Neural cell (in vitro differentiated cells): ENCODE measurements at regions not wholly inside any gene's neighbourhood (a gene's known extent, or its start where the extent isn't known, plus 50 kb on each side); places are given as distances from the start of the nearest gene placed in this dataset.

Source experiments
- H2AFZ ChIP-seq: fragments of 200-600, 300-800 bp; sonication (generic), shearing (Covaris generic); 2 replicates; pipeline ENCODE4 v1.6.0; 2014; ENCODE audit warnings: low read depth, mild to moderate bottlenecking, antibody characterized with exemption, low read length, moderate library complexity
- H3F3A ChIP-seq: fragments of 200-600 bp; shearing (Covaris generic); 2 replicates; pipeline ENCODE4 v1.6.1; 2016; ENCODE audit warnings: mild to moderate bottlenecking, moderate library complexity, mixed read lengths, antibody characterized with exemption, low read length; ENCODE audit not compliant: insufficient read depth, poor library complexity, severe bottlenecking
- H3K27ac ChIP-seq: fragments of 200-600, 300-800 bp; sonication (generic), shearing (Covaris generic); 2 replicates; pipeline ENCODE4 v1.5.1; 2014; ENCODE audit warnings: mild to moderate bottlenecking, low read length, moderate library complexity
- H3K27me3 ChIP-seq: fragments of 300-800, 200-600 bp; sonication (generic), shearing (Covaris generic); 2 replicates; pipeline ENCODE4 v1.6.0; 2014; ENCODE audit warnings: mild to moderate bottlenecking, low read depth, low read length, moderate library complexity; ENCODE audit not compliant: insufficient read depth
- H3K36me3 ChIP-seq: fragments of 300-800, 200-600 bp; sonication (generic), shearing (Covaris generic); 2 replicates; pipeline ENCODE4 v1.5.1; 2014; ENCODE audit warnings: mild to moderate bottlenecking, antibody characterized with exemption, low read length, moderate library complexity; ENCODE audit not compliant: insufficient read depth
- H3K4me2 ChIP-seq: fragments of 300-800, 200-600 bp; sonication (generic), shearing (Covaris generic); 2 replicates; pipeline ENCODE4 v1.6.0; 2014; ENCODE audit warnings: mild to moderate bottlenecking, low read length
- H3K4me3 ChIP-seq: fragments of 300-800, 200-600 bp; sonication (generic), shearing (Covaris generic); 2 replicates; pipeline ENCODE4 v1.5.1; 2014; ENCODE audit warnings: mild to moderate bottlenecking, low read length, moderate library complexity
- H3K79me2 ChIP-seq: fragments of 200-600 bp; shearing (Covaris generic); replicated peaks from 2 replicates; pipeline ENCODE4 v1.6.0; 2014; ENCODE audit warnings: mild to moderate bottlenecking, low read length, moderate library complexity; ENCODE audit not compliant: insufficient read depth
- H3K9ac ChIP-seq: fragments of 300-800, 200-600 bp; sonication (generic), shearing (Covaris generic); 2 replicates; pipeline ENCODE4 v1.6.1; 2016; ENCODE audit warnings: mild to moderate bottlenecking, low read length, mixed read lengths
- H3K9me2 ChIP-seq: fragments of 200-600 bp; shearing (Covaris generic); 2 replicates; pipeline ENCODE4 v1.6.1; 2016; ENCODE audit warnings: mild to moderate bottlenecking, low read length, mixed read lengths; ENCODE audit not compliant: insufficient read depth
- H3K9me3 ChIP-seq: fragments of 200-600, 300-800 bp; sonication (generic), shearing (Covaris generic); 2 replicates; pipeline ENCODE4 v1.6.1; 2016; ENCODE audit warnings: mild to moderate bottlenecking, mixed run types, low read length, moderate library complexity, mixed read lengths
- H4K20me1 ChIP-seq: fragments of 200-600 bp; shearing (Covaris generic); 2 replicates; pipeline ENCODE4 v1.6.1; 2016; ENCODE audit warnings: mild to moderate bottlenecking, mixed run types; ENCODE audit not compliant: insufficient read depth
- EP300 ChIP-seq: fragments of 450-650 bp; conservative IDR thresholded peaks from 2 replicates; pipeline ENCODE4 v1.6.1; 2014; ENCODE audit warnings: antibody characterized with exemption, mild to moderate bottlenecking, moderate library complexity; ENCODE audit not compliant: poor library complexity, severe bottlenecking
- EZH2 ChIP-seq: fragments of 200-600, 300-800 bp; shearing (Covaris generic), sonication (generic); IDR thresholded peaks from 2 replicates; pipeline ENCODE4 v1.6.1; 2014; ENCODE audit warnings: antibody characterized with exemption, low read length, borderline replicate concordance, mild to moderate bottlenecking; ENCODE audit not compliant: insufficient read depth, poor library complexity, severe bottlenecking
- MXI1 ChIP-seq: fragments of 450-650 bp; conservative IDR thresholded peaks from 2 replicates; pipeline ENCODE4 v1.6.1; 2014; ENCODE audit warnings: antibody characterized with exemption, mild to moderate bottlenecking; ENCODE audit not compliant: poor library complexity, severe bottlenecking
- POLR2AphosphoS5 ChIP-seq: IDR thresholded peaks from 2 replicates; pipeline ENCODE4 v1.6.1; 2012
- RAD21 ChIP-seq: fragments of 450-650 bp; conservative IDR thresholded peaks from 2 replicates; pipeline ENCODE4 v1.6.1; 2014; ENCODE audit warnings: antibody characterized with exemption, mild to moderate bottlenecking, moderate library complexity
- SMC3 ChIP-seq: fragments of 450-650 bp; conservative IDR thresholded peaks from 2 replicates; pipeline ENCODE4 v1.6.1; 2014; ENCODE audit warnings: antibody characterized with exemption, mild to moderate bottlenecking, moderate library complexity; ENCODE audit not compliant: poor library complexity
- TAF1 ChIP-seq: IDR thresholded peaks from 2 replicates; pipeline ENCODE4 v1.6.1; 2012; ENCODE audit warnings: low read depth
- TF ChIP-seq, protein P1 (sequence below): fragments of 450-650 bp; IDR thresholded peaks from 2 replicates; pipeline ENCODE4 v1.5.1; 2014; ENCODE audit warnings: antibody characterized with exemption, mild to moderate bottlenecking, moderate library complexity; ENCODE audit not compliant: poor library complexity, severe bottlenecking
- TF ChIP-seq, protein P2 (sequence below): IDR thresholded peaks from 2 replicates; pipeline ENCODE4 v1.6.1; 2012; ENCODE audit warnings: borderline replicate concordance

DNA sequence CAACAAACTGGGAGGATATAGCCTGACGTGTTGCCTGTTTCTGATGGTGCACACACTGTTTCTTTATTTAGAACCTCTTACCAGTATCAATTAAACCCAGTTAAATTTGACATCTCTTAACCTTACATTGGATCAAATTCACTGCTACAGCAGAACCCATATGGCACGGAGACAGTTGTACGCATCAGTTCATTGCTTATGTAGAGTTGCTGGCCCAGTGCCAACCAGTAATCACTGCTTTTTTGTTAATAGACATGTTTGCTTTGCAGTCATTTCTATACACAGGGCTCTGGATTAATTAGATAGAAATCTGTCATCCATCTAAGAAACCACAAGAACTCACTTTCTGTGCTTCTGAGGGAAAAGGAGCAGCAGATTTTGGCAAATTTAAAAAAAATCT is 154.0 kb downstream of the RWDD3 start:
- H3K27ac ChIP-seq = no peak overlapping the region
- TF ChIP-seq, protein P1, sequence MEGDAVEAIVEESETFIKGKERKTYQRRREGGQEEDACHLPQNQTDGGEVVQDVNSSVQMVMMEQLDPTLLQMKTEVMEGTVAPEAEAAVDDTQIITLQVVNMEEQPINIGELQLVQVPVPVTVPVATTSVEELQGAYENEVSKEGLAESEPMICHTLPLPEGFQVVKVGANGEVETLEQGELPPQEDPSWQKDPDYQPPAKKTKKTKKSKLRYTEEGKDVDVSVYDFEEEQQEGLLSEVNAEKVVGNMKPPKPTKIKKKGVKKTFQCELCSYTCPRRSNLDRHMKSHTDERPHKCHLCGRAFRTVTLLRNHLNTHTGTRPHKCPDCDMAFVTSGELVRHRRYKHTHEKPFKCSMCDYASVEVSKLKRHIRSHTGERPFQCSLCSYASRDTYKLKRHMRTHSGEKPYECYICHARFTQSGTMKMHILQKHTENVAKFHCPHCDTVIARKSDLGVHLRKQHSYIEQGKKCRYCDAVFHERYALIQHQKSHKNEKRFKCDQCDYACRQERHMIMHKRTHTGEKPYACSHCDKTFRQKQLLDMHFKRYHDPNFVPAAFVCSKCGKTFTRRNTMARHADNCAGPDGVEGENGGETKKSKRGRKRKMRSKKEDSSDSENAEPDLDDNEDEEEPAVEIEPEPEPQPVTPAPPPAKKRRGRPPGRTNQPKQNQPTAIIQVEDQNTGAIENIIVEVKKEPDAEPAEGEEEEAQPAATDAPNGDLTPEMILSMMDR = no peak
- TF ChIP-seq, protein P2, sequence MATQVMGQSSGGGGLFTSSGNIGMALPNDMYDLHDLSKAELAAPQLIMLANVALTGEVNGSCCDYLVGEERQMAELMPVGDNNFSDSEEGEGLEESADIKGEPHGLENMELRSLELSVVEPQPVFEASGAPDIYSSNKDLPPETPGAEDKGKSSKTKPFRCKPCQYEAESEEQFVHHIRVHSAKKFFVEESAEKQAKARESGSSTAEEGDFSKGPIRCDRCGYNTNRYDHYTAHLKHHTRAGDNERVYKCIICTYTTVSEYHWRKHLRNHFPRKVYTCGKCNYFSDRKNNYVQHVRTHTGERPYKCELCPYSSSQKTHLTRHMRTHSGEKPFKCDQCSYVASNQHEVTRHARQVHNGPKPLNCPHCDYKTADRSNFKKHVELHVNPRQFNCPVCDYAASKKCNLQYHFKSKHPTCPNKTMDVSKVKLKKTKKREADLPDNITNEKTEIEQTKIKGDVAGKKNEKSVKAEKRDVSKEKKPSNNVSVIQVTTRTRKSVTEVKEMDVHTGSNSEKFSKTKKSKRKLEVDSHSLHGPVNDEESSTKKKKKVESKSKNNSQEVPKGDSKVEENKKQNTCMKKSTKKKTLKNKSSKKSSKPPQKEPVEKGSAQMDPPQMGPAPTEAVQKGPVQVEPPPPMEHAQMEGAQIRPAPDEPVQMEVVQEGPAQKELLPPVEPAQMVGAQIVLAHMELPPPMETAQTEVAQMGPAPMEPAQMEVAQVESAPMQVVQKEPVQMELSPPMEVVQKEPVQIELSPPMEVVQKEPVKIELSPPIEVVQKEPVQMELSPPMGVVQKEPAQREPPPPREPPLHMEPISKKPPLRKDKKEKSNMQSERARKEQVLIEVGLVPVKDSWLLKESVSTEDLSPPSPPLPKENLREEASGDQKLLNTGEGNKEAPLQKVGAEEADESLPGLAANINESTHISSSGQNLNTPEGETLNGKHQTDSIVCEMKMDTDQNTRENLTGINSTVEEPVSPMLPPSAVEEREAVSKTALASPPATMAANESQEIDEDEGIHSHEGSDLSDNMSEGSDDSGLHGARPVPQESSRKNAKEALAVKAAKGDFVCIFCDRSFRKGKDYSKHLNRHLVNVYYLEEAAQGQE = no peak
- TF ChIP-seq MXI1 = no peak
- TF ChIP-seq EP300 = no peak
- no peak for TF ChIP-seq SMC3
- no peak for TF ChIP-seq POLR2AphosphoS5
- no peak for TF ChIP-seq RAD21
- TF ChIP-seq EZH2 = no peak
- TF ChIP-seq TAF1 = no peak
- no peaks in the 10 kb centered on the region for H3K79me2 ChIP-seq
- no peak overlapping the region for H3K4me2 ChIP-seq
- H2AFZ ChIP-seq = no peak overlapping the region
- H4K20me1 ChIP-seq = no peaks in the 10 kb centered on the region
- H3K9me3 ChIP-seq = no peaks in the 10 kb centered on the region
- H3K9ac ChIP-seq = no peak overlapping the region
- H3K9me2 ChIP-seq = no peaks in the 10 kb centered on the region
- no peak overlapping the region for H3K4me3 ChIP-seq
- H3F3A ChIP-seq = no peaks in the 10 kb centered on the region
- no peaks in the 10 kb centered on the region for H3K36me3 ChIP-seq
- no peaks in the 10 kb centered on the region for H3K27me3 ChIP-seq

DNA sequence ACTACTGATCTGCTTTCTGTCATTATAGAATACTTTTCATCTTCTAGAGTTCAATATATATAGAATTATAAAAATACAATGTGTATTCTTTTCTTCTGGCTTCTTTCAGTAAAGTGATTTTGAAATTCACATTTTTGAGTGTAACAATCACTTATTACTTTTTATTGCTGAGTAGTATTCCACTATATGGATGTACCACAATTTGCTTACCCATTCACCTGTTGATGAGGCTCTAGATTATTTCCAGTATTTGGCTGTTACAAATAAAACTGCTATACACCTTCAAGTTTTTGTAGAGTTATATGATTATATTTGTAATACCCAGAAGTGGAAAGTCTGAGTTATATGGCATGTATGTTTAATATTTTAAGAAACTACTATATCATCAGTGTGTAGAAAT is 159.4 kb downstream of the RWDD3 start:
- Histone ChIP-seq H3K4me3 (no peak overlapping the region), H3K27ac (no peak overlapping the region), H3F3A (no peaks in the 10 kb centered on the region), H3K36me3 (no peaks in the 10 kb centered on the region), H3K4me2 (no peak overlapping the region), H3K79me2 (no peaks in the 10 kb centered on the region), H3K27me3 (no peaks in the 10 kb centered on the region), H3K9me3 (no peaks in the 10 kb centered on the region), H3K9ac (no peak overlapping the region), H2AFZ (no peak overlapping the region), H4K20me1 (no peaks in the 10 kb centered on the region), H3K9me2 (no peaks in the 10 kb centered on the region)
- no peak for TF ChIP-seq TAF1
- TF ChIP-seq MXI1 = no peak
- TF ChIP-seq, protein P1 = no peak
- TF ChIP-seq, protein P2 = no peak
- no peak for TF ChIP-seq EZH2
- TF ChIP-seq EP300 = no peak
- no peak for TF ChIP-seq SMC3
- TF ChIP-seq RAD21 = no peak
- TF ChIP-seq POLR2AphosphoS5 = no peak
